Progenitor cell of endocrine pancreas (in vitro differentiated cells): ENCODE measurements at regions not wholly inside any gene's neighbourhood (a gene's known extent, or its start where the extent isn't known, plus 50 kb on each side); places are given as distances from the start of the nearest gene placed in this dataset.
"Not testable (repeated sequence)": the region's sequence is repeated elsewhere in the genome, so short reads cannot be mapped to it uniquely, and the experiment has no call there.

Experiments
- DNase-seq: peaks from one replicate; pipeline ENCODE4 v3.0.0; 2021; ENCODE audit warnings: low spot score; ENCODE audit not compliant: unreplicated experiment
- H3K27ac Mint-ChIP-seq: 2 replicates; pipeline ENCODE4 v1.8.0; 2021; ENCODE audit warnings: mild to moderate bottlenecking, moderate library complexity, mixed read lengths
- H3K27me3 Mint-ChIP-seq: 2 replicates; pipeline ENCODE4 v1.8.0; 2021; ENCODE audit warnings: mixed read lengths
- H3K36me3 Mint-ChIP-seq: 2 replicates; pipeline ENCODE4 v1.8.0; 2022; ENCODE audit warnings: mixed read lengths; ENCODE audit not compliant: insufficient read depth
- H3K4me1 Mint-ChIP-seq: 2 replicates; pipeline ENCODE4 v1.8.0; 2021; ENCODE audit warnings: low read depth, mixed read lengths
- H3K4me3 Mint-ChIP-seq: 2 replicates; pipeline ENCODE4 v1.8.0; 2021; ENCODE audit warnings: low read depth, mild to moderate bottlenecking, moderate library complexity, mixed read lengths
- H3K9me3 Mint-ChIP-seq: 2 replicates; pipeline ENCODE4 v1.8.0; 2021; ENCODE audit warnings: low read depth, mixed read lengths
- TF ChIP-seq, protein P1 (sequence below): fragments of 200-600 bp; sonication (generic); IDR thresholded peaks from one replicate; pipeline ENCODE4 v1.5.0; 2021; ENCODE audit warnings: antibody characterized with exemption, mild to moderate bottlenecking; ENCODE audit not compliant: unreplicated experiment

DNA sequence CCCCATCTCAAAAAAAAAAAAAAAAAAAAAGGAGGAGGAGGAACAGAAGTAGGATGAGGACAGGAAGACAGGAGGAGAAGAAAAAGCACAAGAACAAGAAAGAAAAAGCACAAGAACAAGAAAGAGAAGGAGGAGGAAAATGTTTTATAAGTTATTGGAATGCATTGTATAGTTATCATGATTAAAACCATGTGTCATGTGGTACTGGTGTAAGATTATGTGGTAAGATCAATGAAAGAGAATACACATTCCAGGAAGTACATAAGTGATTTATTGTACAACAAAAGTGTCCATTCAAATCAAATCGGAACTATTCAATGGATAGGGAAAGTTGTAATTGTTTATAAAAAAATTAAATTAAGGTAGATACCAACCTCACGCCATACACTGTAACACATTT, 167.7 kb downstream of the MZT1 start:
- Mint-ChIP-seq H3K27me3 (no peaks in the 10 kb centered on the region), H3K4me3 (no peak overlapping the region), H3K27ac (no peak overlapping the region), H3K4me1 (no peaks in the 10 kb centered on the region), H3K36me3 (no peaks in the 10 kb centered on the region), H3K9me3 (no peaks in the 10 kb centered on the region)
- no peak for DNase-seq
- TF ChIP-seq, protein P1, sequence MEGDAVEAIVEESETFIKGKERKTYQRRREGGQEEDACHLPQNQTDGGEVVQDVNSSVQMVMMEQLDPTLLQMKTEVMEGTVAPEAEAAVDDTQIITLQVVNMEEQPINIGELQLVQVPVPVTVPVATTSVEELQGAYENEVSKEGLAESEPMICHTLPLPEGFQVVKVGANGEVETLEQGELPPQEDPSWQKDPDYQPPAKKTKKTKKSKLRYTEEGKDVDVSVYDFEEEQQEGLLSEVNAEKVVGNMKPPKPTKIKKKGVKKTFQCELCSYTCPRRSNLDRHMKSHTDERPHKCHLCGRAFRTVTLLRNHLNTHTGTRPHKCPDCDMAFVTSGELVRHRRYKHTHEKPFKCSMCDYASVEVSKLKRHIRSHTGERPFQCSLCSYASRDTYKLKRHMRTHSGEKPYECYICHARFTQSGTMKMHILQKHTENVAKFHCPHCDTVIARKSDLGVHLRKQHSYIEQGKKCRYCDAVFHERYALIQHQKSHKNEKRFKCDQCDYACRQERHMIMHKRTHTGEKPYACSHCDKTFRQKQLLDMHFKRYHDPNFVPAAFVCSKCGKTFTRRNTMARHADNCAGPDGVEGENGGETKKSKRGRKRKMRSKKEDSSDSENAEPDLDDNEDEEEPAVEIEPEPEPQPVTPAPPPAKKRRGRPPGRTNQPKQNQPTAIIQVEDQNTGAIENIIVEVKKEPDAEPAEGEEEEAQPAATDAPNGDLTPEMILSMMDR: no peak

GRCh38 chr13:72556945-72557344, 170.5 kb downstream of the MZT1 start:
- Mint-ChIP-seq H3K9me3 (peaks cover 3% of the 10 kb centered on the region), H3K27ac (no peak overlapping the region), H3K36me3 (no peaks in the 10 kb centered on the region), H3K4me1 (peaks cover 6% of the 10 kb centered on the region), H3K4me3 (no peak overlapping the region), H3K27me3 (no peaks in the 10 kb centered on the region)
- DNase-seq: no peak
- TF ChIP-seq, protein P1: no peak

DNA sequence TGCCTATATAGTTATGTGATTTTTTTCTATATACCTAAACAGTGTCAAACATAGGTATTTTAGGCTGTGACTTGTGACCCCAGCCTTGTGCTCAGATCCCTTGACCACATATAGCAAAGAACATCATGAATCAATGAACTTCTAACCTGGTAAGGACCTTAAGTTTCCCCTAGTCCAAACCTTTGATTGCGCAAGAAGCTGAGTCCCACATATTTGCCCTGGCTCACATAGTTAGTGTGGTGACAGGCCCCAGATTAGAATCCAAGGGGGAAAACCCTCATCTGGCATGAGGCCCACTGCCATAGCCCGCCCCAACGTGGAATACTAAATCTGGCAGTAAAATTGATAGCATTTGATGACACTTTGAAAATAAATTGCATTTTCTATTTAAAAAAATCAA, 171.8 kb downstream of the MZT1 start:
- no peaks in the 10 kb centered on the region for H3K36me3 Mint-ChIP-seq
- TF ChIP-seq, protein P1: no peak
- H3K9me3 Mint-ChIP-seq: peaks cover 3% of the 10 kb centered on the region
- peaks cover 6% of the 10 kb centered on the region for H3K4me1 Mint-ChIP-seq
- H3K4me3 Mint-ChIP-seq: no peak overlapping the region
- DNase-seq: no peak
- H3K27ac Mint-ChIP-seq: no peak overlapping the region
- H3K27me3 Mint-ChIP-seq: no peaks in the 10 kb centered on the region

GRCh38 chr13:72552731-72553130, 174.7 kb downstream of the MZT1 start:
- H3K4me1 Mint-ChIP-seq: peaks cover 6% of the 10 kb centered on the region
- DNase-seq: no peak
- H3K9me3 Mint-ChIP-seq: peaks cover 3% of the 10 kb centered on the region
- TF ChIP-seq, protein P1: no peak
- no peaks in the 10 kb centered on the region for H3K36me3 Mint-ChIP-seq
- no peaks in the 10 kb centered on the region for H3K27me3 Mint-ChIP-seq
- no peak overlapping the region for H3K4me3 Mint-ChIP-seq
- no peak overlapping the region for H3K27ac Mint-ChIP-seq

GRCh38 chr13:72545895-72546294, 181.5 kb downstream of the MZT1 start:
- not testable (repeated sequence) for H3K27me3 Mint-ChIP-seq, H3K9me3 Mint-ChIP-seq, H3K27ac Mint-ChIP-seq, H3K4me3 Mint-ChIP-seq, DNase-seq, H3K36me3 Mint-ChIP-seq, H3K4me1 Mint-ChIP-seq

DNA sequence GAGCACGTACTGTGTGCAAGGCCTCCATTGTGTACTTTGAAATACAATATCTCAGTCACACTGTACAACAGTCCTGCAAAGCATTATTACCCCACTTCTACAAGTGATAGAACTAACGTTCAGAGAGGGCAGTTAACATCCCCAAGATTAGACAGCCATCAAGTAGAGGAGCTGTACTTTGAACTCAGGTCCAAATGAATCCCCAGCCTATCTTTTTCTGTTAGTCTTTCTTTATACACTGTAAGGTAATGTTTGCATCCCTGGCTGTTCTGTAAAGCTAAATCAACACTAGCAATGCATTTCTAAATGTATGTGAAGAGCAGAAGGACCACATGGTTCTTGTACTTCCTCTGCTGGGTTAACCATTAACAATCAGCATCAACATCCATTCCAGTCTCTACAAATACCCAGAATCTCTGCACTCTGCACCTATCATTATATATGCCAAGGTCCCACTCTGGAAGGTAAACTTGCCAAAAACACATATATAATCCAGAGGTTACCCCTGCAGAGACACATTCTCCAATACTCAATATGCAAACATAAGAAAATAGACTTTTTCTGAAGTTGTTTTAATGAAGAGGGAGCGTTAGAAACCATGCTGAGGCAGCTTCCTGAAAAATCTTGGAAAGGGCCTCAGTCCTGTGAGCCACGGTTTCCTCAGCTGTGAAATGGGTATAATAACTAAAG, 182.3 kb downstream of the MZT1 start:
- H3K27me3 Mint-ChIP-seq: no peaks in the 10 kb centered on the region
- DNase-seq: no peak
- no peak overlapping the region for H3K4me3 Mint-ChIP-seq
- TF ChIP-seq, protein P1: no peak
- H3K4me1 Mint-ChIP-seq: peaks cover 3% of the 10 kb centered on the region
- H3K9me3 Mint-ChIP-seq: no peaks in the 10 kb centered on the region
- H3K27ac Mint-ChIP-seq: no peak overlapping the region
- H3K36me3 Mint-ChIP-seq: no peaks in the 10 kb centered on the region
